Mesendoderm (in vitro differentiated cells): ENCODE measurements at regions not wholly inside any gene's neighbourhood (a gene's known extent, or its start where the extent isn't known, plus 50 kb on each side); places are given as distances from the start of the nearest gene placed in this dataset.

Experiments
- DNase-seq: peaks from one replicate; pipeline ENCODE4 v3.0.0; 2013
- H2AK5ac ChIP-seq: 2 replicates; pipeline ENCODE4 v1.6.1; 2013; ENCODE audit warnings: low read length, inconsistent platforms
- H2BK120ac ChIP-seq: 2 replicates; pipeline ENCODE4 v1.6.1; 2013; ENCODE audit warnings: low read depth, mild to moderate bottlenecking, low read length, moderate library complexity, mixed read lengths
- H2BK15ac ChIP-seq: replicated peaks from 2 replicates; pipeline ENCODE4 v1.6.1; 2013; ENCODE audit warnings: low read depth, mild to moderate bottlenecking, moderate library complexity
- H2BK5ac ChIP-seq: 2 replicates; pipeline ENCODE4 v1.6.1; 2013; ENCODE audit warnings: low read length, inconsistent platforms
- H3K18ac ChIP-seq: 2 replicates; pipeline ENCODE4 v1.6.1; 2013; ENCODE audit warnings: mild to moderate bottlenecking, low read length, mixed read lengths
- H3K23ac ChIP-seq: one replicate; pipeline ENCODE4 v1.6.1; 2013; ENCODE audit warnings: low read length
- H3K27ac ChIP-seq: 2 replicates; pipeline ENCODE4 v1.5.1; 2013; ENCODE audit warnings: low read depth, mild to moderate bottlenecking, inconsistent platforms, low read length, moderate library complexity
- H3K27me3 ChIP-seq: 2 replicates; pipeline ENCODE4 v1.6.1; 2013; ENCODE audit warnings: low read length, control low read depth, mild to moderate bottlenecking, inconsistent platforms; ENCODE audit not compliant: insufficient read depth, poor library complexity
- H3K36me3 ChIP-seq: 2 replicates; pipeline ENCODE4 v1.6.1; 2013; ENCODE audit warnings: low read length, inconsistent platforms; ENCODE audit not compliant: control insufficient read depth, insufficient read depth
- H3K4ac ChIP-seq: one replicate; pipeline ENCODE4 v1.6.1; 2013; ENCODE audit warnings: low read depth, mild to moderate bottlenecking, low read length, moderate library complexity
- H3K4me1 ChIP-seq: 2 replicates; pipeline ENCODE4 v1.6.1; 2013; ENCODE audit warnings: low read depth, low read length, inconsistent platforms; ENCODE audit not compliant: control insufficient read depth
- H3K4me2 ChIP-seq: 2 replicates; pipeline ENCODE4 v1.6.1; 2013; ENCODE audit warnings: low read length
- H3K4me3 ChIP-seq: 2 replicates; pipeline ENCODE4 v1.5.1; 2013; ENCODE audit warnings: mild to moderate bottlenecking, low read length
- H3K56ac ChIP-seq: one replicate; pipeline ENCODE4 v1.6.1; 2013; ENCODE audit warnings: low read length
- H3K79me1 ChIP-seq: 2 replicates; pipeline ENCODE4 v1.6.1; 2013; ENCODE audit warnings: low read length, inconsistent platforms
- H3K79me2 ChIP-seq: 2 replicates; pipeline ENCODE4 v1.6.1; 2013; ENCODE audit warnings: mild to moderate bottlenecking, low read length; ENCODE audit not compliant: control insufficient read depth, insufficient read depth
- H3K9ac ChIP-seq: 2 replicates; pipeline ENCODE4 v1.6.1; 2013; ENCODE audit warnings: low read length, inconsistent platforms
- H4K5ac ChIP-seq: one replicate; pipeline ENCODE4 v1.6.1; 2013; ENCODE audit warnings: low read length
- H4K8ac ChIP-seq: one replicate; pipeline ENCODE4 v1.6.1; 2013; ENCODE audit warnings: low read depth, mild to moderate bottlenecking, control low read depth, low read length, moderate library complexity
- WGBS: extraction: QIAGEN DNeasy Blood & Tissue Kit; methylation state at CpG from one replicate; pipeline ENCODE4 v1.1.7; 2013; ENCODE audit warnings: low lambda C conversion rate, missing lambda C conversion rate; ENCODE audit not compliant: insufficient coverage; ENCODE audit errors: extremely low coverage; 5-methylcytosine and 5-hydroxymethylcytosine counted together

DNA sequence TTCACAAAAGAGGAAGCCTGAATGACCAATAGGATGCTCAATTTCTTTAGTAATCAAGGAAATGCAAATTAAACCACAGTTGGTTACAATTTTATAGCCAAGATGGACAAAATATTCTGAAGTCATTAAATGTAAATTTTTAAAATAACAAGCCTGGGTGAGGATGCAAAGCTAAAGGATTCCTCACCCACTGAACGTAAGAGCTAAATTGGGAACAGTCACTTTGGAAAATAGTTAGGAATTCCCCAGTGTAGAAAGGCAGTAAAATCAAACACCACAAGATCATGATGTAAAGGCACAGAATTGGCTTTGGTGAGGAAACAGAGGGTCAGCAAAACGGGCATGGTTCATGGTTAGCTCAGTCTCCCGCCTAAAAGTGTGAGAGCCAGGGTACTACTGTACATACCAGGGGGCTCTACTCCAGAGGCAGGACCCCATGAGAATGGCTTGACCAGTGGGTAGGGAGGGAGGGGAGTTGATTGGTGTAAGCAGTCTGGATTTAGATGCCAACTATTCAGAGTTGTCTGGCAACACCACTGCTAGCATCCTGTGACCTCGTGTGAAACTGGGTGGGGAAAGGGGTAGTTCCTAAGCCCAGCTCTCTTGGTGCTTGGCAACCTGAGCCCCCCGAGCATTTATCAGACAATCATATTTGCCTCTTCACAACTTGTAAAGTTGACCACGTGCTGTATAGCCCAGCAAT lies 213.4 kb upstream of the EGLN3 start:
- Histone ChIP-seq H3K4ac (no peak overlapping the region), H3K4me3 (no peak overlapping the region), H2BK120ac (no peak overlapping the region), H3K36me3 (no peaks in the 10 kb centered on the region), H4K8ac (no peak overlapping the region), H3K18ac (no peak overlapping the region), H3K23ac (no peak overlapping the region), H3K4me2 (no peak overlapping the region), H2BK5ac (no peak overlapping the region), H3K79me2 (no peaks in the 10 kb centered on the region), H3K79me1 (no peaks in the 10 kb centered on the region), H2BK15ac (no peak overlapping the region), H3K9ac (no peak overlapping the region), H3K27ac (no peak overlapping the region), H2AK5ac (no peak overlapping the region), H3K56ac (no peak overlapping the region), H3K4me1 (peaks cover 3% of the 10 kb centered on the region), H4K5ac (no peak overlapping the region), H3K27me3 (no peaks in the 10 kb centered on the region)
- no CpG with 5 or more reads among the region's 6 CpGs for WGBS
- DNase-seq = no peak

DNA sequence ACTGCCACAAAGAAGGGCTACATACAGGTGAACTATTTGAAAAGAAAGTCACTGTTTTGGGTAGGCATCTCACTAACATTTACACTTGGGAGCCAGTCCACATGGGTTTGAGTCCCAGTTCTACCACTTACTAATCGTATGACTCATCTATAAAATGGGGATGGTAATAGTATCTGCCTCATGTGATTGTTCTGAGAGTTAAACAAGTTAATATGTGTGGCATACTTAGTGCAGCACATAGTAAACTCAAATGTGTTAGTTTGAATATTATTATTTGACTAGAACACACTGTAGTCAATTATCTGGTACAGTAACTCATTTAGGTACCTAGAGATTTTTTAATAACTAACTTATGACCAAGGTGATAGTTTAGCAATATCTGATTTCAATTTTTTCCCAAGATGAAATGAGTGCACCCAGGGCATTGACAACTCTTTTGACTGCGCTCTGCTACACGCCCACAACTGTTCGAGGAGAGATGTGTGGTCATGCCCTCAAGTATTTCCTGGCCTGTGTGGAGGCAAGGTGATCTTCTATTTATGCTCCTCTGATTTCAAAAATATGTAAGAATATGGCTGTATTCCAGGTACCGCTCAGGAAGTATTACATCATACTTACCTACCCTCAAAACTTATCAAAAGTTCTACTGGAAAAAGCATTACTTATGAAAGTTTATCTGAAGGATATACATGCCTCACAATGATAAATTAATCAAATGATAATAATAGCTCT lies 210.6 kb upstream of the EGLN3 start:
- H3K23ac ChIP-seq = no peak overlapping the region
- H3K79me1 ChIP-seq = no peaks in the 10 kb centered on the region
- no peak overlapping the region for H2BK120ac ChIP-seq
- no peaks in the 10 kb centered on the region for H3K79me2 ChIP-seq
- no peak overlapping the region for H3K4ac ChIP-seq
- no peak for DNase-seq
- peaks cover 3% of the 10 kb centered on the region for H3K4me1 ChIP-seq
- no CpG with 5 or more reads among the region's 5 CpGs for WGBS
- H3K27me3 ChIP-seq = no peaks in the 10 kb centered on the region
- no peak overlapping the region for H3K4me3 ChIP-seq
- no peak overlapping the region for H3K4me2 ChIP-seq
- H2AK5ac ChIP-seq = no peak overlapping the region
- no peak overlapping the region for H3K27ac ChIP-seq
- H4K8ac ChIP-seq = no peak overlapping the region
- no peak overlapping the region for H4K5ac ChIP-seq
- no peak overlapping the region for H2BK15ac ChIP-seq
- H2BK5ac ChIP-seq = no peak overlapping the region
- H3K18ac ChIP-seq = no peak overlapping the region
- no peak overlapping the region for H3K56ac ChIP-seq
- no peak overlapping the region for H3K9ac ChIP-seq
- no peaks in the 10 kb centered on the region for H3K36me3 ChIP-seq

DNA sequence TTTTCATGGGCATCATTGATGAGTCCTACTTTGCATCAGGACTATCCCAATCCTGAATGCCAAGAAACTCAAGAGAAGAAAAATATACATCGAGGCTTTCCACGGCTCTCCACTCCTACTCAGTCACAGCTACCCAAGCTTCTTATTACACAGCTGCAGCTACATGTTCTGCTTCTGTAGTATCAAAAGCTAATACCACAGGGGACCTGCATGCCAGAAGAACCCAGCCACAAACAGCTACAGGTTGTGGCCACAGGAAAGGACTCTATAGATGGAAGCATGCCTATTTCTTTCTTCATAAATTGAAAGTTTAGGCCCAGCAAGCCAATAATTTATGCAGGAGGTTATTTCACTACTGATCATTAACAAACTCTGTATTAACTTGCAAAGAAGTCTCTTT lies 209.7 kb upstream of the EGLN3 start:
- H3K23ac ChIP-seq = no peak overlapping the region
- H3K4me1 ChIP-seq = no peaks in the 10 kb centered on the region
- no peaks in the 10 kb centered on the region for H3K79me2 ChIP-seq
- H3K18ac ChIP-seq = no peak overlapping the region
- no peaks in the 10 kb centered on the region for H3K36me3 ChIP-seq
- DNase-seq = no peak
- no peak overlapping the region for H3K9ac ChIP-seq
- no peak overlapping the region for H4K8ac ChIP-seq
- H2BK5ac ChIP-seq = no peak overlapping the region
- no peaks in the 10 kb centered on the region for H3K79me1 ChIP-seq
- no peak overlapping the region for H2BK15ac ChIP-seq
- no peak overlapping the region for H3K56ac ChIP-seq
- no peak overlapping the region for H4K5ac ChIP-seq
- no peak overlapping the region for H3K4me3 ChIP-seq
- H2AK5ac ChIP-seq = no peak overlapping the region
- no peak overlapping the region for H3K4ac ChIP-seq
- no peak overlapping the region for H3K4me2 ChIP-seq
- H3K27me3 ChIP-seq = no peaks in the 10 kb centered on the region
- no peak overlapping the region for H2BK120ac ChIP-seq
- WGBS = no CpG with 5 or more reads among the region's 2 CpGs
- no peak overlapping the region for H3K27ac ChIP-seq

DNA sequence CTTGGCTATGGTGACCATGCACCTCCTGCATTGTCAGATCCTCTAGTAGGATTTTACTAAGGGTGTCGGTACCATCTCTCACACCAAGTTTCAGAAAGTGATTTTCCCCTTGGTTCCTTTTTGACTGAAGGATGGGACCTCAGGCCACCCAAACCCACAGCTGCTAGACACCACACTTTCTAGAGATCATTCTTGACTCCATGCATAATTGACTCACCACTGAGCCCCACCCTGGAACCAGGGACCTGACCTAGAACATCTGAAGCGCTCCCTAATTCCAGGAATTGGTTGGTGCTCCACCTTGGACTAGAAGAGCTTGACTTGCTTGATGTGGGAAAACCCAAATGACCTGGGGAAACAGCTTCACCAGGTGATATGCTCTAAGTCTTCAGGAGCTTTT lies 206.8 kb upstream of the EGLN3 start:
- H3K36me3 ChIP-seq = no peaks in the 10 kb centered on the region
- no peaks in the 10 kb centered on the region for H3K27me3 ChIP-seq
- DNase-seq = no peak
- H3K9ac ChIP-seq = no peak overlapping the region
- no peak overlapping the region for H3K4ac ChIP-seq
- no peaks in the 10 kb centered on the region for H3K4me1 ChIP-seq
- H2BK120ac ChIP-seq = no peak overlapping the region
- no peak overlapping the region for H3K4me3 ChIP-seq
- H3K79me2 ChIP-seq = no peaks in the 10 kb centered on the region
- no peaks in the 10 kb centered on the region for H3K79me1 ChIP-seq
- no peak overlapping the region for H2BK5ac ChIP-seq
- no peak overlapping the region for H3K18ac ChIP-seq
- no peak overlapping the region for H3K27ac ChIP-seq
- no peak overlapping the region for H3K56ac ChIP-seq
- H2BK15ac ChIP-seq = no peak overlapping the region
- H3K4me2 ChIP-seq = no peak overlapping the region
- WGBS = no CpG with 5 or more reads among the region's 2 CpGs
- H3K23ac ChIP-seq = no peak overlapping the region
- H4K5ac ChIP-seq = no peak overlapping the region
- no peak overlapping the region for H2AK5ac ChIP-seq
- H4K8ac ChIP-seq = no peak overlapping the region

DNA sequence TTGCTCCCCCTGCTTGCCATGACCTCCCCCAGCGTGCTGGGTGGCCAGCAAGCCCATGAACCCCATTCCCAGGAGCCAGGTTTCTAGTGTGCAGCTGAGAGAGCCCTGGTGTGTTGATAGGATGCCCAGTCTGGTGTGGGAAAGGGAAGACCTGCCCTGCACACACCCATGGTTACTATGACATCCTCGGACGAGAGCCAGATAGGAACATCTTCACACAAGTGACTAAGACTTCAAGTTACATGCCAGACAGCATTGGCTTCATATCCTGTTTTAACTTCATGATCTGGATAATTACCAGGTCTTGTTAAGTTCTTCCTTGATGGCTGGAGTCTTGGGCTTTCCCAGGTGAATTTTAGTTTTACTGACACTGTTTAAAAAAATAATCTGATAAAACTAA lies 196.6 kb upstream of the EGLN3 start:
- whole genome bisulfite sequencing = no CpG with 5 or more reads among the region's 3 CpGs
- H2BK15ac ChIP-seq = no peak overlapping the region
- no peak overlapping the region for H2AK5ac ChIP-seq
- H3K56ac ChIP-seq = no peak overlapping the region
- no peaks in the 10 kb centered on the region for H3K4me1 ChIP-seq
- H3K79me1 ChIP-seq = no peaks in the 10 kb centered on the region
- no peak overlapping the region for H3K27ac ChIP-seq
- no peak overlapping the region for H4K5ac ChIP-seq
- H3K79me2 ChIP-seq = no peaks in the 10 kb centered on the region
- no peak overlapping the region for H2BK120ac ChIP-seq
- H3K4me2 ChIP-seq = no peak overlapping the region
- H4K8ac ChIP-seq = no peak overlapping the region
- H3K36me3 ChIP-seq = no peaks in the 10 kb centered on the region
- H3K4ac ChIP-seq = no peak overlapping the region
- no peak overlapping the region for H3K4me3 ChIP-seq
- H2BK5ac ChIP-seq = no peak overlapping the region
- H3K9ac ChIP-seq = no peak overlapping the region
- no peaks in the 10 kb centered on the region for H3K27me3 ChIP-seq
- no peak for DNase-seq
- no peak overlapping the region for H3K18ac ChIP-seq
- no peak overlapping the region for H3K23ac ChIP-seq
